ENCODE measurements at regions not wholly inside any gene's neighbourhood (a gene's known extent, or its start where the extent isn't known, plus 50 kb on each side); places are given as distances from the start of the nearest gene placed in this dataset.

DNA sequence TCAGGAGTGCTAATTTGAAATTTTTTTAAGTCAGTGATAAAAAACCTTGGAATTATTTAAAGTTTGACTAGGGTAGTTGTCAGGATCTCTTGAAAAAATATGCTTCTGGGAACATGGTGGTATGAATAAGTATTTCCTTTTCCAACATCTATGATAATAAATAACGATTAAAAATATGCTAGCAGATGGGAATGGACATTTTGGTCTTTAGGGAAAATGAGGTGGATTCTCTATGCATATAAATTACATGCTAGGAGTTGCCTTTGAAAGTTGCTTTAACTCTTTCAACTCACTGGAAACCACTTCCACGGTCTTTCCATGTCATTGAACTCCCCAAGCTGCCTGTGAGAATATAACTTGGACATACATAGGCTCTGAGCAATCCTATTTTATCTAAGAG, 731.5 kb upstream of the MARCKS start:
- Mint-ChIP-seq H3K27me3 (no peaks in the 10 kb centered on the region), H3K9me3 (no peaks in the 10 kb centered on the region), H3K36me3 (ENCODE audit: low read depth) (no peaks in the 10 kb centered on the region), H3K4me1 (no peaks in the 10 kb centered on the region), H3K27ac (no peak overlapping the region), H3K4me3 (no peak overlapping the region)
- no peak for DNase-seq
- ChIA-PET POLR2A (no interaction called here), CTCF (no interaction called here)

- H3K27ac Mint-ChIP-seq: no peak overlapping the region
- ChIA-PET POLR2A (no interaction called here), CTCF (no interaction called here)
- H3K4me1 Mint-ChIP-seq: no peaks in the 10 kb centered on the region
- H3K36me3 Mint-ChIP-seq (ENCODE audit: low read depth): no peaks in the 10 kb centered on the region
- H3K9me3 Mint-ChIP-seq: no peaks in the 10 kb centered on the region
- H3K27me3 Mint-ChIP-seq: no peaks in the 10 kb centered on the region
- H3K4me3 Mint-ChIP-seq: no peak overlapping the region
- DNase-seq: no peak
Observed at GRCh38 chr6:113127786-113128419, 729.2 kb upstream of the MARCKS start.

DNA sequence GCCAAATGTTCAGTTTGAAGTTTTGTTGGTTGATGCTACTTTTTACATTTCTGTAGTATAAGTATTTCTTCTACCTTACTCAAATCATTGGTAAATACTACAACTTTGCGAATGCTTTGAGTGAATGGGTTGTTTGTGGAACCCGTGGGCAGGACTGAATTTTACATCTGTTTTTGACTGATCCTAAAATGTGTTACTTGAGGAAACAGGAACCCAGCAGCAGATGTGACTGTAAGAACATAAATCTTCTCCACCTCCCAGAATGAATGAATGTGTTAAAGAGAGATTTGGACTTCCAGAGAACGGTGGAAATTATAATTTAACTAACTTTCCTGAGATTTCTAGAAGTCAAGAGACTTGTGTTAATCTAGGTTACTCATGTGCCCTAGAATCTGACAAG, 728.5 kb upstream of the MARCKS start:
- H3K36me3 Mint-ChIP-seq (ENCODE audit: low read depth): no peaks in the 10 kb centered on the region
- DNase-seq: no peak
- no peaks in the 10 kb centered on the region for H3K9me3 Mint-ChIP-seq
- ChIA-PET CTCF (no interaction called here), POLR2A (no interaction called here)
- no peaks in the 10 kb centered on the region for H3K4me1 Mint-ChIP-seq
- no peak overlapping the region for H3K27ac Mint-ChIP-seq
- no peak overlapping the region for H3K4me3 Mint-ChIP-seq
- H3K27me3 Mint-ChIP-seq: no peaks in the 10 kb centered on the region

GRCh38 chr6:113129991-113130390, 727.2 kb upstream of the MARCKS start:
- no peak overlapping the region for H3K27ac Mint-ChIP-seq
- no peaks in the 10 kb centered on the region for H3K4me1 Mint-ChIP-seq
- H3K9me3 Mint-ChIP-seq: no peaks in the 10 kb centered on the region
- DNase-seq: no peak
- no peak overlapping the region for H3K4me3 Mint-ChIP-seq
- CTCF ChIA-PET: no interaction called here
- H3K36me3 Mint-ChIP-seq (ENCODE audit: low read depth): no peaks in the 10 kb centered on the region
- POLR2A ChIA-PET: no interaction called here
- no peaks in the 10 kb centered on the region for H3K27me3 Mint-ChIP-seq

- no peaks in the 10 kb centered on the region for H3K27me3 Mint-ChIP-seq
- no peak for DNase-seq
- no peak overlapping the region for H3K4me3 Mint-ChIP-seq
- no peaks in the 10 kb centered on the region for H3K36me3 Mint-ChIP-seq (ENCODE audit: low read depth)
- ChIA-PET CTCF (no interaction called here), POLR2A (no interaction called here)
- no peaks in the 10 kb centered on the region for H3K9me3 Mint-ChIP-seq
- H3K4me1 Mint-ChIP-seq: no peaks in the 10 kb centered on the region
- H3K27ac Mint-ChIP-seq: no peak overlapping the region
Observed at GRCh38 chr6:113137426-113137825, 719.7 kb upstream of the MARCKS start.

DNA sequence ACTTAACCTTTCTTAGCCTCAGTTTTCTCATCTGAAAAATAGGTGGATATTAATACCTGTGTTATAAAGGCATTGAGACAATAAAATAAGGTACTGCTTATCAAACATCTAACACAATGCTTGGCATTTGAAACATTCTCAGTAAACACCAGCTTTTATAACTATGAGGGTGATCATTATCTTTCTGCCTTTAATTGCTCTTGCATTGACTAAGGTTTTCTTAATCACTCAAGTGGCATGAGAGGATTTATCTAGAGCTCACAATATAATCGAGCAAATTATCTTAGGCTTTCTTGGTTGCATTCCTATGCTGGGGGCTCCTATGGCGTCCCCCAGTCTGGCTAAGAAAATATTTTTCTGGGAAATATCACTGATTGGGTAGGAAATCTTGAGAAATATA, 716.4 kb upstream of the MARCKS start:
- H3K4me3 Mint-ChIP-seq: no peak overlapping the region
- CTCF ChIA-PET: no interaction called here

DNA sequence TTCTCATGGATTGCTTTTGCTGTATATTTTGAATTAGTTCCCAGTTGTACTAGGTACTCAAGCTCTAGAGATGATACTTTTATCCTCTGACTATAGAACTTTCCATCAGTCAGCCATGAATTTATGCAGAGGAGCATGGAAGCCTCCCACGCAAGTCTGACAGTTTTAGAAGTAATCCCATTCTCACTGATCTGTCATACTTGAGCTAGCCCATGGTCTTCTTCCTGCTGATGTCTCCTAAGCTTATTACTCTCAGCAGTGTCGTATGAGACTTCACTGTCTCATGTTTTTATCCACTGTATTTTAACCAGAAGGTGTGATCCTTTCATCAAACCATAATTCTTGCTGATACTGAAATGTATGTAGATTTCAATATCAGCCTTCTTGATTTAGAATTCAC, 715.2 kb upstream of the MARCKS start:
- Mint-ChIP-seq H3K27me3 (no peaks in the 10 kb centered on the region), H3K27ac (no peak overlapping the region), H3K9me3 (no peaks in the 10 kb centered on the region), H3K4me1 (no peaks in the 10 kb centered on the region), H3K4me3 (no peak overlapping the region), H3K36me3 (ENCODE audit: low read depth) (no peaks in the 10 kb centered on the region)
- ChIA-PET POLR2A (no interaction called here), CTCF (no interaction called here)
- no peak for DNase-seq

More for the DNA sequence above, 716.4 kb upstream of the MARCKS start:
- no peak overlapping the region for H3K27ac Mint-ChIP-seq
- no peaks in the 10 kb centered on the region for H3K27me3 Mint-ChIP-seq
- DNase-seq: no peak
- no peaks in the 10 kb centered on the region for H3K4me1 Mint-ChIP-seq
- no peaks in the 10 kb centered on the region for H3K9me3 Mint-ChIP-seq
- POLR2A ChIA-PET: no interaction called here
- no peaks in the 10 kb centered on the region for H3K36me3 Mint-ChIP-seq (ENCODE audit: low read depth)

DNA sequence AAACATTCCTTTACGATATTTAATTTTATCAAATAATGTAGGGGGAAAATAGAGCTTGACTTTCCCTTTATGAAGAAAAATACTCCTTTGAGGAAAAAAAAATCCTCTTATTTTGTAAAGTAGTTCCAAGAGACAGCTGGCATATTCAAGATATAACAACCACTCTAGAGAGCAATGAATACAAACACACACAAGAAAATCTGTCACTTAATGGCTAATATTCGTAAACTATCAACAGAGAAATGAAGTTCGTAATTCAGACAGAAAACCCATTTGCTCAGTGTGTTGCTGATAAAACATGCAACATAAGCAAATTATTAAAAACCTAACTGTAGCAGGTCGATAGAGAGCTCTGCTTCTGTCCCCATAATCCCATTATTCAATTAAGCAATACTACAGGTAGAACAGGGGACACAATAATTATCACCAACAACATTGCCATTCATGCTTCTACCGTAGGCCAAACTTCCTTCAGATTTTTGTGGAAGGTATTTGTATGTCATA, 714.4 kb upstream of the MARCKS start:
- POLR2A ChIA-PET: no interaction called here
- H3K27ac Mint-ChIP-seq: no peak overlapping the region
- no peaks in the 10 kb centered on the region for H3K9me3 Mint-ChIP-seq
- CTCF ChIA-PET: no interaction called here
- H3K27me3 Mint-ChIP-seq: no peaks in the 10 kb centered on the region
- H3K36me3 Mint-ChIP-seq (ENCODE audit: low read depth): no peaks in the 10 kb centered on the region
- no peaks in the 10 kb centered on the region for H3K4me1 Mint-ChIP-seq
- no peak for DNase-seq
- no peak overlapping the region for H3K4me3 Mint-ChIP-seq

GRCh38 chr6:113143206-113143605, 713.9 kb upstream of the MARCKS start:
- H3K4me3 Mint-ChIP-seq: no peak overlapping the region
- POLR2A ChIA-PET: no interaction called here
- CTCF ChIA-PET: no interaction called here
- H3K27me3 Mint-ChIP-seq: no peaks in the 10 kb centered on the region
- H3K27ac Mint-ChIP-seq: no peak overlapping the region
- H3K4me1 Mint-ChIP-seq: no peaks in the 10 kb centered on the region
- no peaks in the 10 kb centered on the region for H3K36me3 Mint-ChIP-seq (ENCODE audit: low read depth)
- no peaks in the 10 kb centered on the region for H3K9me3 Mint-ChIP-seq
- no peak for DNase-seq

DNA sequence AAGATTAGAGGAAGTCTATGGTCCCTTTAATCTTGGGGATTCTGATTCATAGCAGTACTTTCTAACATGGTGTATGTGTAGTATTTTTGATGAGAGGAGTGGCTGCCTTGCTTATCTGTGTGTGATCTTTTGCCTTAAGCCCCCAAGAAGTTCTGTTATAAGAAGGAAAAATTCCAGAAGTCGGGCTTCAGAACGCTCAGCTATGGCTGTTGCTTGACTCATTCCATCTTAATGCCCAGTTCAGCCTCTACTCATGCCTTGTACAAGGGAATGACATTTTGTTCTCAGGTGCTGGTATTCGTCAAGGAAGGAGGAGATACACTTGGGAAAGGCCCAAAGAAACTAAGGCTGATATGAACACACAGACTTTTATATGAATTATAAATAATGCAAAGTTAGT, 713.0 kb upstream of the MARCKS start:
- Mint-ChIP-seq H3K4me3 (no peak overlapping the region), H3K9me3 (no peaks in the 10 kb centered on the region), H3K27me3 (no peaks in the 10 kb centered on the region), H3K36me3 (ENCODE audit: low read depth) (no peaks in the 10 kb centered on the region), H3K4me1 (no peaks in the 10 kb centered on the region), H3K27ac (no peak overlapping the region)
- ChIA-PET POLR2A (no interaction called here), CTCF (no interaction called here)
- no peak for DNase-seq

DNA sequence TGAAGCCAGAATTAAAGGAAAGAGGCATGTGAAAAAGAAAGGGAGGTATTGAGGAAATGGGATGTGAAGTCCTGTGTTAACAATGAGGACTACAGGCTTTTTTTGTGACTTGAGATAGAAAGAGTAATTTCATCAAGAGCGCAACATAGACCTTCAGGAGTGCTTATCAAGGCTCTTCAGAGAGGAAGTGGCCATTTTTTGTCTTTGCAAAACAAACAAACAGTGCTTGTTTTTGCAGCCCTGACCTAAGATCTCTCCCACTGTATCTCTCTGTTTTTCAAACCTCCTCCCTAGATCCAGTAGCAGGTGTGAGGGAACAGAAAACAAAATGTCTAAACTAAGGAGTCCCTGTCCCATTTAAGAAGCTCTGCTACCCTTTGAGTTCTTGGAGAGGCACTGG, 710.3 kb upstream of the MARCKS start:
- no peaks in the 10 kb centered on the region for H3K4me1 Mint-ChIP-seq
- no peak for DNase-seq
- no peaks in the 10 kb centered on the region for H3K9me3 Mint-ChIP-seq
- H3K27ac Mint-ChIP-seq: no peak overlapping the region
- POLR2A ChIA-PET: no interaction called here
- H3K36me3 Mint-ChIP-seq (ENCODE audit: low read depth): no peaks in the 10 kb centered on the region
- CTCF ChIA-PET: no interaction called here
- no peaks in the 10 kb centered on the region for H3K27me3 Mint-ChIP-seq
- no peak overlapping the region for H3K4me3 Mint-ChIP-seq

DNA sequence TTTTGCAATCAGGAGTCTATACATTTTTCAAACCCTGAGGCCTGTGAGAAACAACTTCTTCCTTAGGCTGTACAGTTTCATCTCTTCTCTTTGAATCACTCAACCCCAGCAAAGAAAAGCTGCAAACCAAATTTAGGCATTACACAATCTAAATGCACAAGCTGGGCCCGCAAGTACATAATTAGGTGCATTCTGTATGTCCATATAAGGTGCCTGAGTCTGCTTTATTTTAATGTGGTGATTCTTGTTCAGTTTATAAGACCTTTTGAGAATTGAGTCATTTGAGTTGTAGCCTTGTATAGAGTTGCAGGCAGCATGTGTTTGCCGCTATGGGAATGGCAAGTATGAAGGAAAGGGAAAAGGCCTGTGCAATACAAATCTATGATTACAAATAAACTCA, 709.6 kb upstream of the MARCKS start:
- H3K9me3 Mint-ChIP-seq: no peaks in the 10 kb centered on the region

GRCh38 chr6:113148566-113148965, 708.6 kb upstream of the MARCKS start:
- Mint-ChIP-seq H3K4me1 (no peaks in the 10 kb centered on the region), H3K4me3 (no peak overlapping the region), H3K36me3 (ENCODE audit: low read depth) (no peaks in the 10 kb centered on the region), H3K27ac (no peak overlapping the region), H3K9me3 (no peaks in the 10 kb centered on the region), H3K27me3 (no peaks in the 10 kb centered on the region)
- CTCF ChIA-PET: no interaction called here
- POLR2A ChIA-PET: no interaction called here
- no peak for DNase-seq

More for the DNA sequence above, 709.6 kb upstream of the MARCKS start:
- POLR2A ChIA-PET: no interaction called here
- Mint-ChIP-seq H3K27ac (no peak overlapping the region), H3K4me3 (no peak overlapping the region), H3K4me1 (no peaks in the 10 kb centered on the region), H3K27me3 (no peaks in the 10 kb centered on the region), H3K36me3 (ENCODE audit: low read depth) (no peaks in the 10 kb centered on the region)
- CTCF ChIA-PET: no interaction called here
- no peak for DNase-seq

GRCh38 chr6:113149511-113149910, 707.6 kb upstream of the MARCKS start:
- H3K4me3 Mint-ChIP-seq: no peak overlapping the region
- POLR2A ChIA-PET: no interaction called here

More at GRCh38 chr6:113149511-113149910, 707.6 kb upstream of the MARCKS start:
- CTCF ChIA-PET: no interaction called here
- H3K27me3 Mint-ChIP-seq: no peaks in the 10 kb centered on the region
- H3K27ac Mint-ChIP-seq: no peak overlapping the region
- no peaks in the 10 kb centered on the region for H3K9me3 Mint-ChIP-seq
- no peaks in the 10 kb centered on the region for H3K4me1 Mint-ChIP-seq
- DNase-seq: no peak
- H3K36me3 Mint-ChIP-seq (ENCODE audit: low read depth): no peaks in the 10 kb centered on the region
